ENCODE measurements at regions not wholly inside any gene's neighbourhood (a gene's known extent, or its start where the extent isn't known, plus 50 kb on each side); places are given as distances from the start of the nearest gene placed in this dataset.
"Not testable (repeated sequence)": the region's sequence is repeated elsewhere in the genome, so short reads cannot be mapped to it uniquely, and the experiment has no call there.

DNA sequence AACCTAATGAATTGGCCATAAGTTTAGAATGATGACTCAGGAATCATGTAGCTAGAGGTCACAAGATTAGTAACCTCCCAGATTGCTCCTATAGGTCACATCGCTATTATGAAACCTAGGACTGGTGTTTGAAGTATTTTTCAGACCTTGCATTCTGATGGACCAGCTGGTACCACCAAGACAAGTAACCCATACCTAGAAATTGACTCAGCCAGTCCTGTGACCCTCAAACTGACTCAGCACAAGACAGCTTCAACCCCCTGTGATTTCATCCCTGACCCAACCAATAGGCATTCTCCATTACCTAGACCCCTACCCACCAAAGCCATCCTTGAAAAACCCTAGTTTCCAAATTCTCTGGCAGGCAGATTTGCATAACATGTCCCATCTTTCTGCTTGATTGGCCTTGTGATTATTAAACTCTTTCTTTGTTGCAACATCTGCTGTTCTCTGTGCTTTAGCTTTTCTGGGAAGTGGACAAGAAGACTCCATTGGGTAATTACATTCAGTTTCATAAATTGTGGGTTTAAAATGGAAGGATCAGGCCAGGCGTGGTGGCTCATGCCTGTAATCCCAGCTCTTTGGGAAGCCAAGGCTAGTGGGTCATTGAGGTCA is 254.9 kb downstream of the IRS1 start:
- TF ChIP-seq, protein P1, sequence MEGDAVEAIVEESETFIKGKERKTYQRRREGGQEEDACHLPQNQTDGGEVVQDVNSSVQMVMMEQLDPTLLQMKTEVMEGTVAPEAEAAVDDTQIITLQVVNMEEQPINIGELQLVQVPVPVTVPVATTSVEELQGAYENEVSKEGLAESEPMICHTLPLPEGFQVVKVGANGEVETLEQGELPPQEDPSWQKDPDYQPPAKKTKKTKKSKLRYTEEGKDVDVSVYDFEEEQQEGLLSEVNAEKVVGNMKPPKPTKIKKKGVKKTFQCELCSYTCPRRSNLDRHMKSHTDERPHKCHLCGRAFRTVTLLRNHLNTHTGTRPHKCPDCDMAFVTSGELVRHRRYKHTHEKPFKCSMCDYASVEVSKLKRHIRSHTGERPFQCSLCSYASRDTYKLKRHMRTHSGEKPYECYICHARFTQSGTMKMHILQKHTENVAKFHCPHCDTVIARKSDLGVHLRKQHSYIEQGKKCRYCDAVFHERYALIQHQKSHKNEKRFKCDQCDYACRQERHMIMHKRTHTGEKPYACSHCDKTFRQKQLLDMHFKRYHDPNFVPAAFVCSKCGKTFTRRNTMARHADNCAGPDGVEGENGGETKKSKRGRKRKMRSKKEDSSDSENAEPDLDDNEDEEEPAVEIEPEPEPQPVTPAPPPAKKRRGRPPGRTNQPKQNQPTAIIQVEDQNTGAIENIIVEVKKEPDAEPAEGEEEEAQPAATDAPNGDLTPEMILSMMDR (IDR thresholded peaks at IDR 0.05): no peak
- no peak for TF ChIP-seq POLR2A (IDR thresholded peaks at IDR 0.05)
- Histone ChIP-seq H3K27me3 (no peaks in the 10 kb centered on the region), H3K9me3 (replicated peaks in 1 of 3) (no peaks in the 10 kb centered on the region), H3K27ac (no peak overlapping the region), H3K4me3 (no peak overlapping the region), H3K4me1 (replicated peaks in 1 of 2) (no peaks in the 10 kb centered on the region), H3K36me3 (replicated peaks in 1 of 2) (no peaks in the 10 kb centered on the region)
- intact Hi-C loops (cut with DNase I): no loop called here
- DNase-seq: no peak
- 87 to 97% (median 90%) methylated on average over 2 of the region's 2 CpGs for WGBS, 4 donors

DNA sequence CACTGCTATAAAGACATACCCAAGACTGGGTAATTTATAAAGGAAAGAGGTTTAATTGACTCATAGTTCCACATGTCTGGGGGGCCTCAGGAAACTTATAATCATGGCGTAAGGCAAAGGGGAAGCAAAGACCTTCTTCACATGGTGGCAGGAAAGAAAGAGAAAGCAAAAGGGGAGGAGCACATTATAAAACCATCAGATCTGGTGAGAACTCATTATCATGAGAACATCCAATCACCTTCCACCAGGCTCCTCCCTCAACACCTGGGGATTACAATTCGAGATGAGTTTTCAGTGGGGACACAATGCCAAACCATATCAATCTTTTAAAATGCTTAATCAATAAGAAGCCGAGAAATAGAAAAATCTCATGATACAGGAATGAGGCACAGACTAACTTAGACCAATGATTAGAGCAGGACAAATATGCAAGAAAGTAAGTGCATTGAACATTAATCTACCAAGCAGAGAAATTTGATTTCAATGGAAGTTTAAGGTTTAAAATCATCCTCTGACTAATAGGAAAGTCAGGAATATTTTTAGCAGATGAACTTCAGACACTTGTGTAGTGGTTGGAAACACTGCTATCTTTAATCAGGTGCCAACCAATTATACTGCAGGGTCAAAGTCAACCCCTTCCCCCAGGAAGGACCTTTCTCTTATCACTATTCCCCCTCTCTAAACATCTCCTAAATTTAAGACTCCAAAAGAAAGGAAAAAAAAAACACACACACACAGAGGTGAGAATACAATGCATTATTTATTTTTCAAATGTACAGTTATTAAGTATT is 259.2 kb downstream of the IRS1 start:
- intact Hi-C loops (cut with DNase I): no loop called here
- H3K27ac ChIP-seq: no peak overlapping the region
- no peaks in the 10 kb centered on the region for H3K27me3 ChIP-seq
- DNase-seq: no peak
- no peaks in the 10 kb centered on the region for H3K36me3 ChIP-seq (replicated peaks in 1 of 2)
- TF ChIP-seq POLR2A (IDR thresholded peaks at IDR 0.05): no peak
- TF ChIP-seq, protein P1 (IDR thresholded peaks at IDR 0.05): no peak
- no peaks in the 10 kb centered on the region for H3K9me3 ChIP-seq (replicated peaks in 1 of 3)
- peaks cover 0 to 3% of the 10 kb centered on the region in 2 donors for H3K4me1 ChIP-seq (replicated peaks in 1 of 2)
- WGBS, 4 donors: 75 to 83% (median 81%) methylated on average over 3 of the region's 3 CpGs
- H3K4me3 ChIP-seq: no peak overlapping the region

DNA sequence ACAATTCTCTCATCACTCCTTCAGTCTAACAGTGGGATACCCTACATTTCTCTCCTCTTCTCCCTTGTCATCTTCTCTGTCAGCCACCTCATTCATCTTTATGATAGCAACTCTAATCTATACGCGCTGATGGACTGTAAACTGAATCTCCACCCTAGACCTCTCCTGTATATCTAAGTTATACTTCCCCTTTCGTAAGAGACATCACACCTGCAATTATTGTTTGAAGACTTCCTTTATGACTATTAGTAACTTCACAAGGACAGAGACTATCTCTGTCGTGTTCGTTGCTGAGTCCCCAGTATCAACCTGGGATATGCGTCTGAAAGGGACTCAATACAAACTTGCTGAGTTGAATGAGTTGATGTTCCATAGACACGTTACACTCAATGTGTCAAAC is 263.2 kb downstream of the IRS1 start:
- no peak overlapping the region for H3K4me3 ChIP-seq
- TF ChIP-seq, protein P1 (IDR thresholded peaks at IDR 0.05): no peak
- TF ChIP-seq POLR2A (IDR thresholded peaks at IDR 0.05): no peak
- 90 to 95% (median 95%) methylated on average over 7 of the region's 7 CpGs for WGBS, 4 donors
- intact Hi-C loops (cut with DNase I): no loop called here
- H3K4me1 ChIP-seq (replicated peaks in 1 of 2): peaks cover 0 to 6% of the 10 kb centered on the region in 2 donors
- H3K27me3 ChIP-seq: no peaks in the 10 kb centered on the region
- no peaks in the 10 kb centered on the region for H3K36me3 ChIP-seq (replicated peaks in 1 of 2)
- no peak overlapping the region for H3K27ac ChIP-seq
- H3K9me3 ChIP-seq (replicated peaks in 1 of 3): no peaks in the 10 kb centered on the region
- no peak for DNase-seq

DNA sequence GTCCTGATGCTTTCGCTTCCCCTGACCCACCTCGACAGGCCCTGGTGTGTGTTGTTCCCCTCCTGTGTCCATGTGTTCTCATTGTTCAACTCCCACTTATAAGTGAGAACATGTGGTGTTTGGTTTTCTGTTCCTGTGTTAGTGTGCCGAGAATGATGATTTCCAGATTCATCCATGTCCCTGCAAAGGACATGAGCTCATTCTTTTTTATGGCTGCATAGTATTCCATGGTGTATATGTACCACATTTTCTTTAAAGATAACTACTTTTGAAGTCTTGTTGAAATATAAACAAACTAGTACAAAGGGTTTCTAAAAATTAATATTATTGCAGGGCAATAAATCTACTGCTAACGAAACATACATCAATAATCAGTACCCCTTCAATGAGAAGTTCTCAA is 266.6 kb downstream of the IRS1 start:
- H3K4me3 ChIP-seq; H3K9me3 ChIP-seq (replicated peaks in 1 of 3); DNase-seq; H3K27ac ChIP-seq; intact Hi-C loops (cut with DNase I); H3K36me3 ChIP-seq (replicated peaks in 1 of 2); H3K27me3 ChIP-seq; H3K4me1 ChIP-seq (replicated peaks in 1 of 2): not testable (repeated sequence)
- 81 to 90% (median 87%) methylated on average over 4 of the region's 4 CpGs for WGBS, 4 donors
